GM18502 (cell line): ENCODE measurements at regions not wholly inside any gene's neighbourhood (a gene's known extent, or its start where the extent isn't known, plus 50 kb on each side); places are given as distances from the start of the nearest gene placed in this dataset.

ENCODE experiments used
- ATAC-seq: cut with Tn5 transposase; IDR thresholded peaks from one replicate; pipeline ENCODE4 v1.9.1; 2021; ENCODE audit warnings: mild to moderate bottlenecking; ENCODE audit not compliant: unreplicated experiment, poor library complexity

GRCh38 chr5:116363780-116364179, 210.8 kb downstream of the SEMA6A start:
- ATAC-seq, result no peak

- no peak for ATAC-seq
Measured at GRCh38 chr5:116361979-116362577, 212.5 kb downstream of the SEMA6A start.

GRCh38 chr5:116361171-116361967, 213.3 kb downstream of the SEMA6A start:
- no peak for ATAC-seq

GRCh38 chr5:116360008-116360853, 214.4 kb downstream of the SEMA6A start:
- peak; percentile 22 for ATAC-seq

GRCh38 chr5:116359592-116359991, 215.0 kb downstream of the SEMA6A start:
- no peak for ATAC-seq

GRCh38 chr5:116358911-116359418, 215.7 kb downstream of the SEMA6A start:
- ATAC-seq, result peak; percentile 99

- ATAC-seq, result no peak
Measured at GRCh38 chr5:116358015-116358523, 216.6 kb downstream of the SEMA6A start.

- no peak for ATAC-seq
Measured at GRCh38 chr5:116355819-116356601, 218.6 kb downstream of the SEMA6A start.

GRCh38 chr5:116354699-116355098, 219.9 kb downstream of the SEMA6A start:
- ATAC-seq, result no peak

- ATAC-seq, result no peak
Measured at GRCh38 chr5:116347657-116348056, 227.0 kb downstream of the SEMA6A start.

GRCh38 chr5:116343961-116344360, 230.7 kb downstream of the SEMA6A start:
- ATAC-seq, result no peak
